H1 (cell line): ENCODE measurements at regions not wholly inside any gene's neighbourhood (a gene's known extent, or its start where the extent isn't known, plus 50 kb on each side); places are given as distances from the start of the nearest gene placed in this dataset.

ENCODE experiments used
- EZH2 ChIP-seq: fragments of 200-600 bp; sonication (generic); IDR thresholded peaks from 2 replicates; pipeline ENCODE4 v1.7.1; 2012; ENCODE audit warnings: low read depth, mild to moderate bottlenecking, moderate library complexity, low read length, inconsistent platforms; ENCODE audit not compliant: severe bottlenecking
- RFX5 ChIP-seq: IDR thresholded peaks from 2 replicates; pipeline ENCODE4 v1.6.1; 2011; ENCODE audit warnings: low read depth, low read length, improper control_type of control experiment, borderline replicate concordance
- TEAD4 ChIP-seq: IDR thresholded peaks from 2 replicates; pipeline ENCODE4 v1.6.1; 2012; ENCODE audit warnings: low read depth, low read length, inconsistent platforms, mixed read lengths

GRCh38 chr12:97182769-97183168 lies 275.7 kb downstream of the NEDD1 start (continued):
- no peak for TF ChIP-seq TEAD4
- no peak for TF ChIP-seq RFX5
- no peak for TF ChIP-seq EZH2
